WERI-Rb-1 (cell line): ENCODE measurements at regions not wholly inside any gene's neighbourhood (a gene's known extent, or its start where the extent isn't known, plus 50 kb on each side); places are given as distances from the start of the nearest gene placed in this dataset.

ENCODE experiments used
- DNase-seq: peaks from one replicate; pipeline ENCODE4 v3.0.0-alpha.2; 2020
- H3K27ac ChIP-seq: fragments of 250-450 bp; sonication (Bioruptor Pico); 2 replicates; pipeline ENCODE4 v1.5.1; 2020; ENCODE audit warnings: mild to moderate bottlenecking, moderate library complexity
- H3K27me3 ChIP-seq: fragments of 250-450 bp; sonication (Bioruptor Pico); 2 replicates; pipeline ENCODE4 v1.5.1; 2021; ENCODE audit warnings: mild to moderate bottlenecking, low read depth, moderate library complexity; ENCODE audit not compliant: insufficient read depth, severe bottlenecking
- H3K36me3 ChIP-seq: fragments of 250-450 bp; sonication (Bioruptor Pico); 2 replicates; pipeline ENCODE4 v1.5.1; 2020; ENCODE audit warnings: mild to moderate bottlenecking, moderate library complexity
- H3K4me3 ChIP-seq: 2 replicates; pipeline ENCODE4 v1.5.1; 2011; ENCODE audit warnings: low read depth, mild to moderate bottlenecking, control low read depth, low read length
- H3K9me3 ChIP-seq: fragments of 250-450 bp; sonication (Bioruptor Pico); 2 replicates; pipeline ENCODE4 v1.5.1; 2021; ENCODE audit warnings: mild to moderate bottlenecking, moderate library complexity; ENCODE audit not compliant: severe bottlenecking
- TF ChIP-seq, protein P1 (sequence below): IDR thresholded peaks from 2 replicates; pipeline ENCODE4 v1.5.1; 2011; ENCODE audit warnings: low read depth, mild to moderate bottlenecking, control low read depth, inconsistent platforms, low read length

DNA sequence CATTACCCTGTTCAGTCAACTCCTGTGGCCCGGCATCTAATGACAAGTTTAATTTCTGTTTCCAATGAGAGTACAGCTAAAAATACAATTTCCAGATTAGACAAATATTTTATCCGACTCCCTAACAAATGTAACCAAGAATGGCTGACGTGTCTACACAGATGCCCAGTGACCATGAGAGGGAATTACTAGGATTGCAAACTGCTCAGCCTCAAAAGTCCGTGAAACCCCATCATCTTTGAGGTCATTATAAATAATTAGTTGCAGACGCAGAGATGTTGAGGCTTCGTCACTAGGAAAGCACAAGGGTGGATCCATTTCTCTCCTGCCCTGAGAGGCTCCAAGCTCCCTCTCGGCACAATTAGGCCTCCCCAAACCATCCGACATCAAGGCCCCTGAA, 104.1 kb upstream of the ZNF507 start:
- no peak overlapping the region for H3K27ac ChIP-seq
- H3K36me3 ChIP-seq: no peaks in the 10 kb centered on the region
- no peaks in the 10 kb centered on the region for H3K9me3 ChIP-seq
- H3K4me3 ChIP-seq: no peak overlapping the region
- TF ChIP-seq, protein P1, sequence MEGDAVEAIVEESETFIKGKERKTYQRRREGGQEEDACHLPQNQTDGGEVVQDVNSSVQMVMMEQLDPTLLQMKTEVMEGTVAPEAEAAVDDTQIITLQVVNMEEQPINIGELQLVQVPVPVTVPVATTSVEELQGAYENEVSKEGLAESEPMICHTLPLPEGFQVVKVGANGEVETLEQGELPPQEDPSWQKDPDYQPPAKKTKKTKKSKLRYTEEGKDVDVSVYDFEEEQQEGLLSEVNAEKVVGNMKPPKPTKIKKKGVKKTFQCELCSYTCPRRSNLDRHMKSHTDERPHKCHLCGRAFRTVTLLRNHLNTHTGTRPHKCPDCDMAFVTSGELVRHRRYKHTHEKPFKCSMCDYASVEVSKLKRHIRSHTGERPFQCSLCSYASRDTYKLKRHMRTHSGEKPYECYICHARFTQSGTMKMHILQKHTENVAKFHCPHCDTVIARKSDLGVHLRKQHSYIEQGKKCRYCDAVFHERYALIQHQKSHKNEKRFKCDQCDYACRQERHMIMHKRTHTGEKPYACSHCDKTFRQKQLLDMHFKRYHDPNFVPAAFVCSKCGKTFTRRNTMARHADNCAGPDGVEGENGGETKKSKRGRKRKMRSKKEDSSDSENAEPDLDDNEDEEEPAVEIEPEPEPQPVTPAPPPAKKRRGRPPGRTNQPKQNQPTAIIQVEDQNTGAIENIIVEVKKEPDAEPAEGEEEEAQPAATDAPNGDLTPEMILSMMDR: no peak
- no peak for DNase-seq
- no peaks in the 10 kb centered on the region for H3K27me3 ChIP-seq

DNA sequence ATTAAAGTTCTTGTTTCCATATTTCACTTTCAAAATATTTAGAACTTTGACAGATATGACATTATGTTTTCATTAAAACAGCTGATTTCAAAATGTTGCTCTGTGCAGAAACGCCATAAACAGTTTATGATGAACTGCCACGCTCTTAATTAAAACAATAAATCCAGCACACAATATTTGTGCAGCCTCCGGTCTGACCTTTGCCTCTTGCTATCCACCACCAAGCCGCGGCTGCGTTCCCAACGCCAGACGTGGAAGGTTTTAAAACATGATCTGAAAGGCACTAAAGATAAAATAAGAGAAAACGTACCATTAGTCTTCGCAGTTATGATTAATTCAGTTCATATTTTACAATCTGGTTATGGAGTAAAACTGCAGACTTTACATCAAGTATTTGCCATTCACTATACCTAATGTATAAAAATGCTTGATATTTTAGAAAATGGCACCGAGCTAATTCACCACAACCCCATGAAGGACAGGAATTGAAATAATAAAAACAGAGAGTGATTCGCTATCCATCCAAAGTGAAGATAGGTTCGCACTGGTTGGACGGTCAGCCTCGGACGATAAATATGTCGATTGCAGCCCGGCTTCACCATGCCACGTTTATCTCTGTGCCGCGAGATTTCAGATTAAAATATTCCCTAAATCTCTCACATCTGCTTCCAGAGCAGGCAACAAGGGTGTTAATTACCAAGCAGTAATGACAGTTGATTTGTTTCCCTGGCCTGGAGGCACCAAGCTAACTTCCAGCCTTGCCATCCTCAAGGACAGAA, 103.3 kb upstream of the ZNF507 start:
- Histone ChIP-seq H3K9me3 (no peaks in the 10 kb centered on the region), H3K4me3 (no peak overlapping the region), H3K36me3 (no peaks in the 10 kb centered on the region), H3K27ac (no peak overlapping the region), H3K27me3 (no peaks in the 10 kb centered on the region)
- no peak for DNase-seq
- TF ChIP-seq, protein P1: no peak

- Histone ChIP-seq H3K4me3 (no peak overlapping the region), H3K36me3 (no peaks in the 10 kb centered on the region), H3K27ac (no peak overlapping the region), H3K27me3 (no peaks in the 10 kb centered on the region), H3K9me3 (no peaks in the 10 kb centered on the region)
- DNase-seq: no peak
- TF ChIP-seq, protein P1: no peak
These were observed 99.4 kb upstream of the ZNF507 start for GRCh38 chr19:32246006-32246405.

GRCh38 chr19:32251634-32252332, 93.6 kb upstream of the ZNF507 start:
- Histone ChIP-seq H3K36me3 (no peaks in the 10 kb centered on the region), H3K27me3 (no peaks in the 10 kb centered on the region), H3K27ac (no peak overlapping the region), H3K4me3 (no peak overlapping the region), H3K9me3 (no peaks in the 10 kb centered on the region)
- TF ChIP-seq, protein P1: no peak
- no peak for DNase-seq

DNA sequence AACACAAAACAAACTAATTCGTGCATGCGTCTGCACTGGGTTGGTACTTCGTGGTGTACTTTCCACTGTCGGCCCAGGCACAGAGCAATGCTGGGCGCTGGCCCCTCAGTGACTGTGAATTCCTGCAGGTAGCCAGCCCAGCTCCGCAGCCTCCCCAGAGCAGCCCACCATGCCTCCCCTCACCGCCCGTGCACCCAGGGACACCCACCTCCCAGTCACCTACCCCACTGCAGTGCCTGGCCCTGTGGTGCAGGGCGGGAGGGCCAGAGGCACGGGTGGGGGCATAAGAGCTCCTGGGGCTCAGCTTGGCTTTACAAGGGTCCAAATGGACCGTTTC, 93.1 kb upstream of the ZNF507 start:
- no peak for DNase-seq
- Histone ChIP-seq H3K9me3 (no peaks in the 10 kb centered on the region), H3K27me3 (no peaks in the 10 kb centered on the region), H3K36me3 (no peaks in the 10 kb centered on the region), H3K4me3 (no peak overlapping the region), H3K27ac (no peak overlapping the region)
- TF ChIP-seq, protein P1: no peak
